ENCODE measurements at regions not wholly inside any gene's neighbourhood (a gene's known extent, or its start where the extent isn't known, plus 50 kb on each side); places are given as distances from the start of the nearest gene placed in this dataset.

DNA sequence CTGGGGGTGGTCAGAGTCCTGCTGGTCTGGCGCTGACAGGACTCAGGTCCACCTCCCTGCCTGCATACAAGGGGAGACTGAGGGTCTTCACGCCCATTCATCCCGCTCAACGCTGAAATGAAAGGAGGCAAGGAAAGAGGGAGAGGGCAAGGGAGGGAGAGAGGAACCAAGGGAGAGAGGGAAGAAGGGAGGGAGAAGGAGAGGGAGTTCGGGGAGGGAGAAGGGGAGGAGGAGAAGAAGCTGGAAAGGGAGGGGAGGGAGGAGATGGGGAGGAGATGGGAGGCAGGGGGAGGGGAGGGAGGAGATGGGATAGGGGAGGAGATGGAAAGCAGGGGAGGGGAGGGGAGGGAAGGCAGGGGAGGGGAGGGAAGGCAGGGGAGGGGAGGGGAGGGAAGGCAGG, 69.4 kb upstream of the INPP5A start:
- peaks cover 0 to 18% of the 10 kb centered on the region in 2 experiments; a peak in 2 of 5 replicates for H3K27me3 ChIP-seq (ENCODE audit: control insufficient read depth in 2 of 2, insufficient read depth in 2 of 2, low read length in 2 of 2)
- ChIA-PET POLR2A (no interaction called here), CTCF (ENCODE audit: low intra/inter-chr PET ratio) (no interaction called here)
- 0% methylated on average over 1 of the region's 5 CpGs for WGBS (ENCODE audit: insufficient coverage, low coverage, missing lambda C conversion rate)
- H3K27ac ChIP-seq (ENCODE audit: extremely low read depth, low read depth, low read length): no peak overlapping the region
- H3K4me3 ChIP-seq: no peak overlapping the region
- H3K79me2 ChIP-seq (ENCODE audit: control insufficient read depth, insufficient read depth, low read length): no peaks in the 10 kb centered on the region
- H3K9ac ChIP-seq (ENCODE audit: insufficient read depth in 1 of 2, low read depth in 2 of 2, low read length in 2 of 2): no peak overlapping the region
- no TSS peak for BruUV-seq (replicated peaks)
- DNase-seq (ENCODE audit: extremely low read depth in 1 of 4, low spot score in 3 of 4) (no peak), ATAC-seq (no peak), FAIRE-seq (no peak)
- no peaks in the 10 kb centered on the region for H3K9me1 ChIP-seq (ENCODE audit: control insufficient read depth, insufficient read depth, low read length)
- H3K9me3 ChIP-seq (replicated peaks; ENCODE audit: control insufficient read depth, insufficient read depth, low read depth, low read length): no peaks in the 10 kb centered on the region
- no peak overlapping the region for H2AFZ ChIP-seq (ENCODE audit: low read depth, low read length)
- intact Hi-C loops (cut with micrococcal nuclease) (no loop called here), in situ Hi-C loops (cut with MboI) (no loop called here)
- no peak overlapping the region for H3K4me2 ChIP-seq (ENCODE audit: insufficient read depth, low read length)
- no peaks in the 10 kb centered on the region for H4K20me1 ChIP-seq (replicated peaks; ENCODE audit: control insufficient read depth, insufficient read depth, low read length)
- TF ChIP-seq DNMT1 (IDR thresholded peaks at IDR 0.05) (no peak), MBD2 (IDR thresholded peaks at IDR 0.05; ENCODE audit: borderline replicate concordance, low read depth) (no peak), ZNF699 (CRISPR knock-in tag; IDR thresholded peaks at IDR 0.05; ENCODE audit: insufficient replicate concordance) (no peak), TEAD4 (IDR thresholded peaks at IDR 0.05; ENCODE audit: low read length) (no peak), TEAD4 (CRISPR knock-in tag; IDR thresholded peaks at IDR 0.05; ENCODE audit: borderline replicate concordance) (no peak), CBFA2T3 (IDR thresholded peaks at IDR 0.05) (no peak), MAFK (IDR thresholded peaks at IDR 0.05; ENCODE audit: low read length) (no peak), GTF2A2 (tag; IDR thresholded peaks at IDR 0.05) (no peak), ATF7 (IDR thresholded peaks at IDR 0.05) (no peak), SMARCA4 (IDR thresholded peaks at IDR 0.05) (no peak)
- TF ChIP-seq, protein P1, sequence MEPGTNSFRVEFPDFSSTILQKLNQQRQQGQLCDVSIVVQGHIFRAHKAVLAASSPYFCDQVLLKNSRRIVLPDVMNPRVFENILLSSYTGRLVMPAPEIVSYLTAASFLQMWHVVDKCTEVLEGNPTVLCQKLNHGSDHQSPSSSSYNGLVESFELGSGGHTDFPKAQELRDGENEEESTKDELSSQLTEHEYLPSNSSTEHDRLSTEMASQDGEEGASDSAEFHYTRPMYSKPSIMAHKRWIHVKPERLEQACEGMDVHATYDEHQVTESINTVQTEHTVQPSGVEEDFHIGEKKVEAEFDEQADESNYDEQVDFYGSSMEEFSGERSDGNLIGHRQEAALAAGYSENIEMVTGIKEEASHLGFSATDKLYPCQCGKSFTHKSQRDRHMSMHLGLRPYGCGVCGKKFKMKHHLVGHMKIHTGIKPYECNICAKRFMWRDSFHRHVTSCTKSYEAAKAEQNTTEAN (CRISPR knock-in tag; IDR thresholded peaks at IDR 0.05): no peak
- peaks cover 0 to 35% of the 10 kb centered on the region in 2 experiments; a peak in 2 of 5 replicates for H3K4me1 ChIP-seq (replicated peaks in 1 of 2; ENCODE audit: control insufficient read depth in 2 of 2, insufficient read depth in 2 of 2, low read length in 2 of 2)
- H3K36me3 ChIP-seq (ENCODE audit: control insufficient read depth, insufficient read depth, low read length): no peaks in the 10 kb centered on the region
